G401.6 (cell line): ENCODE measurements at regions not wholly inside any gene's neighbourhood (a gene's known extent, or its start where the extent isn't known, plus 50 kb on each side); places are given as distances from the start of the nearest gene placed in this dataset.

Experiments used
- FAIRE-seq: peaks from 2 replicates; lab custom pipeline; 2012; peaks lifted over from hg19 to GRCh38; lab: Jason Lieb, UNC

- FAIRE-seq = no peak
Observed at GRCh38 chr2:235141411-235142128, 189.8 kb downstream of the SH3BP4 start.

- FAIRE-seq = no peak
Observed at GRCh38 chr2:235142601-235143000, 190.8 kb downstream of the SH3BP4 start.

GRCh38 chr2:235143789-235144188, 192.0 kb downstream of the SH3BP4 start:
- no peak for FAIRE-seq

- no peak for FAIRE-seq
Observed at GRCh38 chr2:235144291-235144690, 192.5 kb downstream of the SH3BP4 start.

GRCh38 chr2:235146206-235146605, 194.4 kb downstream of the SH3BP4 start:
- FAIRE-seq = no peak

GRCh38 chr2:235146871-235147565, 195.2 kb downstream of the SH3BP4 start:
- FAIRE-seq = no peak

- FAIRE-seq = no peak
Observed at GRCh38 chr2:235148201-235149170, 196.7 kb downstream of the SH3BP4 start.

- no peak for FAIRE-seq
Observed at GRCh38 chr2:235149240-235149659, 197.4 kb downstream of the SH3BP4 start.

GRCh38 chr2:235149736-235150135, 197.9 kb downstream of the SH3BP4 start:
- FAIRE-seq = no peak

- FAIRE-seq = no peak
Observed at GRCh38 chr2:235151152-235151551, 199.3 kb downstream of the SH3BP4 start.

GRCh38 chr2:235155163-235155562, 203.3 kb downstream of the SH3BP4 start:
- no peak for FAIRE-seq

GRCh38 chr2:235156055-235156454, 204.2 kb downstream of the SH3BP4 start:
- FAIRE-seq = no peak

- FAIRE-seq = no peak
Observed at GRCh38 chr2:235157746-235158482, 206.1 kb downstream of the SH3BP4 start.

- FAIRE-seq = no peak
Observed at GRCh38 chr2:235160281-235160810, 208.5 kb downstream of the SH3BP4 start.

- FAIRE-seq = no peak
Observed at GRCh38 chr2:235161565-235161964, 209.7 kb downstream of the SH3BP4 start.

- no peak for FAIRE-seq
Observed at GRCh38 chr2:235162082-235162836, 210.4 kb downstream of the SH3BP4 start.

GRCh38 chr2:235162837-235163197, 211.0 kb downstream of the SH3BP4 start:
- no peak for FAIRE-seq

GRCh38 chr2:235165136-235165535, 213.3 kb downstream of the SH3BP4 start:
- no peak for FAIRE-seq

GRCh38 chr2:235165631-235166030, 213.8 kb downstream of the SH3BP4 start:
- no peak for FAIRE-seq

- FAIRE-seq = no peak
Observed at GRCh38 chr2:235168174-235168979, 216.6 kb downstream of the SH3BP4 start.
